ENCODE measurements at regions not wholly inside any gene's neighbourhood (a gene's known extent, or its start where the extent isn't known, plus 50 kb on each side); places are given as distances from the start of the nearest gene placed in this dataset.

DNA sequence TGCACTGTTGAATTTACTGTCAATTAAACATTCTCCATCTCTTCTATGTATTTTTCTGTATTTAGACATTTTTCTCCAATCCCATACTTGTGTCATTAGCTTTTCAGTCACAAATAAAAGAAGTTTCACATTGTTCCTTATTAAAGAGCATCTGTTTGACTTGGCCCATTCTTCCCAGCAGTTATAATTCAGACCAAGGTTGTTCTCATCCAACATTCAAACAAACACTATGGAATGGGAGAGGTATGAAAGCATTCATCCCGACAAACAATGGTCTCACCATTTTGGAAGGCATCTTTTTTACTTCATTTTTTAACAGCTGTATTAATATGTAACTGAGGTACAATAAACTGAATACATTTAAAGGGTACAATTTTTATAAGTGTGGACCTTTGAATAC is 208.8 kb upstream of the MAF start:
- Mint-ChIP-seq H3K27me3 (ENCODE audit: unreplicated experiment) (peaks cover 3% of the 10 kb centered on the region), H3K36me3 (ENCODE audit: unreplicated experiment) (no peaks in the 10 kb centered on the region), H3K9me3 (ENCODE audit: unreplicated experiment) (peaks cover 3% of the 10 kb centered on the region), H3K4me1 (ENCODE audit: low read depth, unreplicated experiment) (no peaks in the 10 kb centered on the region), H3K27ac (ENCODE audit: unreplicated experiment) (no peak overlapping the region), H3K4me3 (ENCODE audit: unreplicated experiment) (no peak overlapping the region)
- no peak for TF ChIP-seq CTCF (IDR thresholded peaks at IDR 0.05; ENCODE audit: partially characterized antibody, unreplicated experiment)
- DNase-seq, result no peak

DNA sequence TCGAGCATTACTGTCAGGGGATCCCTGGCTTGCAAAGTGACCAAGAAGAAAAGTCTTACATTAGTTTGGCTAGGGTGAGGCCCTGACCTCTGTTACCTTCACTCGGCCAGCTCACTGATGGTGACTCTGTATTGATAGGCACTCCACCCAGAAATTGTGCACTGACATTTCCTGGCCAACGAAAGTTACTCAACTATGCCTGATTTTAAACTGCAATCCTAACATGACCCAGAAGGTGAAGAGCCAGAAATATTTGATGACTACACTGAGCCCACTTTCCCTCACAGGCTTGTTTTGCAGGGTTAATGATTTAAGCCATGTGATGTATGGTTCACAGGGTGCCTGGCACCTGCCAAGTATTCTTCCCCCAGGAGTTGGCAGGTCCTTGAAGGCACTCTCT is 208.2 kb upstream of the MAF start:
- Mint-ChIP-seq H3K9me3 (ENCODE audit: unreplicated experiment) (peaks cover 3% of the 10 kb centered on the region), H3K36me3 (ENCODE audit: unreplicated experiment) (no peaks in the 10 kb centered on the region), H3K4me3 (ENCODE audit: unreplicated experiment) (no peak overlapping the region), H3K27ac (ENCODE audit: unreplicated experiment) (no peak overlapping the region), H3K4me1 (ENCODE audit: low read depth, unreplicated experiment) (no peaks in the 10 kb centered on the region), H3K27me3 (ENCODE audit: unreplicated experiment) (peaks cover 3% of the 10 kb centered on the region)
- no peak for TF ChIP-seq CTCF (IDR thresholded peaks at IDR 0.05; ENCODE audit: partially characterized antibody, unreplicated experiment)
- DNase-seq, result no peak

- peaks cover 1% of the 10 kb centered on the region for H3K36me3 Mint-ChIP-seq (ENCODE audit: unreplicated experiment)
- H3K9me3 Mint-ChIP-seq (ENCODE audit: unreplicated experiment), result peaks cover 3% of the 10 kb centered on the region
- no peak overlapping the region for H3K27ac Mint-ChIP-seq (ENCODE audit: unreplicated experiment)
- TF ChIP-seq CTCF (IDR thresholded peaks at IDR 0.05; ENCODE audit: partially characterized antibody, unreplicated experiment), result no peak
- H3K4me1 Mint-ChIP-seq (ENCODE audit: low read depth, unreplicated experiment), result no peaks in the 10 kb centered on the region
- peaks cover 3% of the 10 kb centered on the region for H3K27me3 Mint-ChIP-seq (ENCODE audit: unreplicated experiment)
- H3K4me3 Mint-ChIP-seq (ENCODE audit: unreplicated experiment), result no peak overlapping the region
- DNase-seq, result no peak
Measured at GRCh38 chr16:79806757-79807156, 206.2 kb upstream of the MAF start.

- DNase-seq, result no peak
- H3K9me3 Mint-ChIP-seq (ENCODE audit: unreplicated experiment), result peaks cover 3% of the 10 kb centered on the region
- no peak overlapping the region for H3K27ac Mint-ChIP-seq (ENCODE audit: unreplicated experiment)
- no peaks in the 10 kb centered on the region for H3K4me1 Mint-ChIP-seq (ENCODE audit: low read depth, unreplicated experiment)
- H3K4me3 Mint-ChIP-seq (ENCODE audit: unreplicated experiment), result no peak overlapping the region
- no peak for TF ChIP-seq CTCF (IDR thresholded peaks at IDR 0.05; ENCODE audit: partially characterized antibody, unreplicated experiment)
- H3K36me3 Mint-ChIP-seq (ENCODE audit: unreplicated experiment), result peaks cover 5% of the 10 kb centered on the region
- H3K27me3 Mint-ChIP-seq (ENCODE audit: unreplicated experiment), result peaks cover 3% of the 10 kb centered on the region
Measured at GRCh38 chr16:79805621-79806020, 205.1 kb upstream of the MAF start.

- H3K9me3 Mint-ChIP-seq (ENCODE audit: unreplicated experiment), result no peaks in the 10 kb centered on the region
- no peak for TF ChIP-seq CTCF (IDR thresholded peaks at IDR 0.05; ENCODE audit: partially characterized antibody, unreplicated experiment)
- H3K4me3 Mint-ChIP-seq (ENCODE audit: unreplicated experiment), result no peak overlapping the region
- H3K36me3 Mint-ChIP-seq (ENCODE audit: unreplicated experiment), result peaks cover 5% of the 10 kb centered on the region
- no peak for DNase-seq
- H3K27me3 Mint-ChIP-seq (ENCODE audit: unreplicated experiment), result no peaks in the 10 kb centered on the region
- no peak overlapping the region for H3K27ac Mint-ChIP-seq (ENCODE audit: unreplicated experiment)
- no peaks in the 10 kb centered on the region for H3K4me1 Mint-ChIP-seq (ENCODE audit: low read depth, unreplicated experiment)
Measured at GRCh38 chr16:79801646-79802045, 201.1 kb upstream of the MAF start.

Data from glutamatergic neuron (in vitro differentiated cells).